Activated T-helper 1 cell treated with anti-CD3 and anti-CD28 coated beads, Interleukin-12 subunit alpha, Interleukin-12 subunit beta, Interleukin-2, Interleukin-4 antibody, amounts not matched to agents 30 ng/mL and 10 ng/mL and 1 ng/mL, durations not matched to agents 14 hours and 24 hours and 36 hours (primary cell): ENCODE measurements at regions not wholly inside any gene's neighbourhood (a gene's known extent, or its start where the extent isn't known, plus 50 kb on each side); places are given as distances from the start of the nearest gene placed in this dataset.
"Not testable (repeated sequence)": the region's sequence is repeated elsewhere in the genome, so short reads cannot be mapped to it uniquely, and the experiment has no call there.

Experiments used
- DNase-seq: peaks from one replicate; pipeline ENCODE4 v3.0.0; 2021; ENCODE audit warnings: low spot score
- H3K27ac Mint-ChIP-seq: one replicate; pipeline ENCODE4 v1.8.0; 2021; ENCODE audit warnings: mild to moderate bottlenecking, mixed read lengths
- H3K27me3 Mint-ChIP-seq: one replicate; pipeline ENCODE4 v1.8.0; 2022; ENCODE audit warnings: mild to moderate bottlenecking, moderate library complexity, mixed read lengths; ENCODE audit not compliant: insufficient read depth
- H3K36me3 Mint-ChIP-seq: one replicate; pipeline ENCODE4 v1.8.0; 2021; ENCODE audit warnings: low read depth, mixed read lengths
- H3K4me1 Mint-ChIP-seq: one replicate; pipeline ENCODE4 v1.8.0; 2021; ENCODE audit warnings: low read depth, mixed read lengths
- H3K4me3 Mint-ChIP-seq: one replicate; pipeline ENCODE4 v1.8.0; 2021; ENCODE audit warnings: mild to moderate bottlenecking, moderate library complexity, mixed read lengths
- H3K9me3 Mint-ChIP-seq: one replicate; pipeline ENCODE4 v1.8.0; 2021; ENCODE audit warnings: mixed read lengths
- intact Hi-C: fragments of 100-400 bp; cut with micrococcal nuclease; formaldehyde crosslinking; loops from one replicate; pipeline ENCODE4 v1.15.1; 2024

GRCh38 chr20:29752644-29753425 lies 1504.6 kb upstream of the DEFB115 start:
- H3K27me3 Mint-ChIP-seq, DNase-seq, intact Hi-C loops, H3K36me3 Mint-ChIP-seq, H3K4me3 Mint-ChIP-seq: not testable (repeated sequence)
- Mint-ChIP-seq H3K27ac (peak overlapping the region; percentile 85), H3K4me1 (peaks cover 12% of the 10 kb centered on the region), H3K9me3 (peaks cover 67% of the 10 kb centered on the region)

GRCh38 chr20:29753426-29753746 lies 1504.1 kb upstream of the DEFB115 start:
- H3K4me3 Mint-ChIP-seq, DNase-seq, H3K27me3 Mint-ChIP-seq, H3K36me3 Mint-ChIP-seq, intact Hi-C loops: not testable (repeated sequence)
- H3K9me3 Mint-ChIP-seq, result peaks cover 63% of the 10 kb centered on the region
- peaks cover 12% of the 10 kb centered on the region for H3K4me1 Mint-ChIP-seq
- H3K27ac Mint-ChIP-seq, result peak overlapping the region; percentile 85

DNA sequence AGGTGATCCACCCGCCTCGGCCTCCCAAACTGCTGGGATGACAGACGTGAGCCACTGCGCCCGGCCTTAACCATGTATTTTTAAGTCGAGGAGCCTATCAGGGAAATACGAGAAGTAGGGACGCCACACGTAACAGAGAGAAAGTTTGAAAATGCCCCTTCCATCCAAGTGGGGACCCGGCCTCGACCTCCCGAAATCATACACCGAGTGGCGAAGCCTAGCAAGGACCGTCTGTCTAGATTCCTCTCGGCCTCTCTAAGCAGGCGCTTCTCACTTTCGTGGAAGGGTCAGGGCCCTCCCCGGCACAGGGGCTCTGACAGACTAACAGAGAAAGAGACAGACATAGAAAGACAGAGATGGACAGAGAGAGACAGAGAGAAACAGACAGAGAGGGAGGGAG lies 1503.6 kb upstream of the DEFB115 start:
- H3K27ac Mint-ChIP-seq, DNase-seq, H3K36me3 Mint-ChIP-seq, intact Hi-C loops, H3K27me3 Mint-ChIP-seq, H3K4me3 Mint-ChIP-seq: not testable (repeated sequence)
- Mint-ChIP-seq H3K4me1 (peaks cover 12% of the 10 kb centered on the region), H3K9me3 (peaks cover 63% of the 10 kb centered on the region)

DNA sequence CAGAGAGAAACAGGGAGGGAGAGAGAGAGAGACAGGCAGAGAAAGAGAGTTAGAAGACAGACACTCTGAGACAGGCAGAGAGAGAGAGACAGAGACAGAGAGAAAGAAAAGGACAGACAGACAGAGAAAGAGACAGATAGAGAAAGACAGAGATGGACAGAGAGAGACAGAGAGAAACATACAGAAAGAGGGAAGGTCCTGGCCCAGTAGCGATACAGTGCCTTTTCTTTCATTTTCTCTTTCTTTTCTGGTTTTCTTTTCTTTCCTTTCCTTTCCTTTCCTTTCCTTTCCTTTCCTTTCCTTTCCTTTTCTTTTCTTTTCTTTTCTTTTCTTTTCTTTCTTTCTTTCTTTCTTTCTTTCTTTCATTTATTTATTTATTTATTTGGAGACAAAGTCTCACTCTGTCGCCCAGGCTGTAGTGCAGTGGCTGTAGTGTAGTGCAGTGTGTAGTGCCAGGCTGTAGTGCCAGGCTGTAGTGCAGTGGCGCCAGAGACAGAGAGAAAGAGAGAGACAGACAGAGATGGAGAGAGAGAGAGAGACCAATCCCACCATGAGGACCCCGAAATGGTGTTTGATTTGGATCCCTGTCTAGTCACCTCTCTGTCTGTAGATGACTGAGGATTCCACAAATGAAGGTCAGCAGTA lies 1501.5 kb upstream of the DEFB115 start:
- peaks cover 58% of the 10 kb centered on the region for H3K9me3 Mint-ChIP-seq
- intact Hi-C loops, DNase-seq, H3K36me3 Mint-ChIP-seq, H3K4me3 Mint-ChIP-seq, H3K27ac Mint-ChIP-seq, H3K27me3 Mint-ChIP-seq: not testable (repeated sequence)
- peaks cover 12% of the 10 kb centered on the region for H3K4me1 Mint-ChIP-seq

- H3K27me3 Mint-ChIP-seq, result no peaks in the 10 kb centered on the region
- intact Hi-C loops, result no loop called here
- H3K9me3 Mint-ChIP-seq, result peaks cover 54% of the 10 kb centered on the region
- H3K4me1 Mint-ChIP-seq, result peaks cover 7% of the 10 kb centered on the region
- peaks cover 3% of the 10 kb centered on the region for H3K36me3 Mint-ChIP-seq
- no peak overlapping the region for H3K4me3 Mint-ChIP-seq
- no peak overlapping the region for H3K27ac Mint-ChIP-seq
- DNase-seq, result no peak
Measured at GRCh38 chr20:29756664-29757063, 1500.8 kb upstream of the DEFB115 start.

- H3K4me1 Mint-ChIP-seq, intact Hi-C loops, DNase-seq, H3K36me3 Mint-ChIP-seq, H3K27ac Mint-ChIP-seq, H3K27me3 Mint-ChIP-seq, H3K4me3 Mint-ChIP-seq: not testable (repeated sequence)
- H3K9me3 Mint-ChIP-seq, result peaks cover 35% of the 10 kb centered on the region
Measured at GRCh38 chr20:29761621-29762385, 1495.7 kb upstream of the DEFB115 start.

GRCh38 chr20:29762620-29763019 lies 1494.8 kb upstream of the DEFB115 start:
- DNase-seq, result no peak
- no peaks in the 10 kb centered on the region for H3K27me3 Mint-ChIP-seq
- H3K9me3 Mint-ChIP-seq, result peaks cover 28% of the 10 kb centered on the region
- H3K4me3 Mint-ChIP-seq, result no peak overlapping the region
- intact Hi-C loops, result no loop called here
- H3K4me1 Mint-ChIP-seq, result no peaks in the 10 kb centered on the region
- peaks cover 2% of the 10 kb centered on the region for H3K36me3 Mint-ChIP-seq
- H3K27ac Mint-ChIP-seq, result no peak overlapping the region

DNA sequence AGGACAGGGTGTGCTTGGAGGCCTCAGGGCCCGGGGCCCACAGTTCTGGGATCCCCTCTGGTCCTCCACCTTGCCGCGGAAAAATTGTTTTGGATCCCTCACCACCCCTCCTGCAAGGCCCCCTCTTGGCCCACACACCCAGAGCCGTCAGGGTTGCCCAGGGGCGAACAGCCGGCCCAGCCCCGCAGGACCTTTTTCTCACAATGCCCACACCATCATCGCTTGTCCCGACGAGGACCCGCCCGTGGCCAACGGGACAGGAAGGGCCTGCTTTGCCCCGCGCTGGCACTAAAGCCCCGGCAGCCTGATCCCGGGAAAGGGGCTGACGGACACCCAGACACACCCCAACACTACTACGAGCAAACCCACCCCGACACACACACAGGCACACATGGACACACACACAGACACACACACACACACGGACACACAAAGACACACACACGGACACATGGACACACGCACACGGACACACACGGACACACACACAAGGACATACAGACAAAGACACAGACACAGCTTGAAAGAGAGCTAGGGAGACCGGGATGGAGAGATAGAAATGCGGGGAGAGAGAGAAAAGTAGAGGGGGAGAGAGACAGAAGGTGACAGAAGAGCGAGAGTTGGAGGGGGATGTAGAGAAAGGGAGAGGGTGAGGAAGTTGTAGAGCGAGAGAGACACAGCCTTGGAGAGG lies 1493.5 kb upstream of the DEFB115 start:
- H3K36me3 Mint-ChIP-seq, result peaks cover 2% of the 10 kb centered on the region
- no peak overlapping the region for H3K4me3 Mint-ChIP-seq
- H3K27ac Mint-ChIP-seq, result no peak overlapping the region
- H3K27me3 Mint-ChIP-seq, result no peaks in the 10 kb centered on the region
- peaks cover 27% of the 10 kb centered on the region for H3K9me3 Mint-ChIP-seq
- intact Hi-C loops, result no loop called here
- no peak for DNase-seq
- no peaks in the 10 kb centered on the region for H3K4me1 Mint-ChIP-seq

DNA sequence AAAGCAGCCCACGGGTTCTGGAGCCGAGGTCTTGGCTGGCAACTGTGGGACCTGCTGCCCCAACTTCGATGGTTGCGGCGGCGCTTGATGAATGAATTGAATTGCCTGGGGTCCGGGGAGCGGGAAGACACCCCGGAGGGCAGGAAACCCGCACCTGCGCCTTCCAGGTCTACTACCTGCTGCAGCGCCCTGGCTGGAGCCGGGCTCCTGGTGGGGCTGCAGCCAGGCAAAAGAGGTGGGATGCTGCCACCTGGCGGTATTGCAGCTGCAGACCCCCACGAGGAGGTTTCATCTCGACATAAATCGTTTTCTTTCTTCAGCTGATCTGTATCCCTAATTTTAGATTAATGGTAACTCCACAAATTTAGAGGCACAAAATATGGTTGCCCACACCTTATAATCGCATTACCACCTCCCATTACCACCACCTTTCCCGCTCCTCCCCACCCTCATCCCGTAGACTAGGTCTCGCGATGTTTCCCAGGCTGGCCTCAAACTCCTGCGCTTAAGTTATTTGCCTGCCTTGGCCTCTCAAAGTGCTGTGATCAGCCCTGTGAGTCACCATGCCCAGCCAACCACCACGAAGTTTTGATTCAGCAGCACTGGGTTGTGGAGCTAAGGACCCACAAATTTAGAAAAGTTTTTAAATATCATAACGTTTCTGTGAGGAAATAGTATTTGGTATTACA lies 1492.4 kb upstream of the DEFB115 start:
- intact Hi-C loops, DNase-seq, H3K27ac Mint-ChIP-seq, H3K36me3 Mint-ChIP-seq, H3K4me3 Mint-ChIP-seq, H3K4me1 Mint-ChIP-seq, H3K27me3 Mint-ChIP-seq: not testable (repeated sequence)
- H3K9me3 Mint-ChIP-seq, result peaks cover 28% of the 10 kb centered on the region

- H3K36me3 Mint-ChIP-seq, H3K4me3 Mint-ChIP-seq, H3K27me3 Mint-ChIP-seq, H3K27ac Mint-ChIP-seq, DNase-seq, intact Hi-C loops, H3K4me1 Mint-ChIP-seq: not testable (repeated sequence)
- peaks cover 45% of the 10 kb centered on the region for H3K9me3 Mint-ChIP-seq
Measured at GRCh38 chr20:29778033-29778432, 1479.4 kb upstream of the DEFB115 start.

GRCh38 chr20:29781217-29781616 lies 1476.2 kb upstream of the DEFB115 start:
- DNase-seq, intact Hi-C loops, H3K4me1 Mint-ChIP-seq, H3K4me3 Mint-ChIP-seq, H3K27ac Mint-ChIP-seq, H3K27me3 Mint-ChIP-seq, H3K36me3 Mint-ChIP-seq: not testable (repeated sequence)
- H3K9me3 Mint-ChIP-seq, result peaks cover 56% of the 10 kb centered on the region

DNA sequence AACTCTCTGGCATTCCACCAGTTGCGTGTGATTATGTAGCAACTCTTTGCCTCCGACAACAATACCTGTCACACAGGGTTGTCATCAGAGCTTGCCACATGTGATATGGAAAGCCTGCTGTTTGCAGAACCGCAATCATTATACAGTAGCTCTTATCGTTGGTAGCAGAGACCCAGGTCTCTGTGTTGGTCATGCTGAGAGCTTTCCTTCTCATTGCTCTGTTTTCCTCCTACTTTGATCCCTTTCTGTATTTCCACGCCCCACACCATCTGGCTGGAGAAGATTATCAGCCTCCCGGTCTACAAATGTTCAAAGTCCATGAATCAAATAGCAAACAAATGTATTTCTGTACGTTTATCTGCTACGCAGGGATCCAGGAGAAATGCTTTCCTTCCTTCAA lies 1475.6 kb upstream of the DEFB115 start:
- H3K4me3 Mint-ChIP-seq, DNase-seq, H3K27ac Mint-ChIP-seq, intact Hi-C loops, H3K4me1 Mint-ChIP-seq, H3K27me3 Mint-ChIP-seq, H3K36me3 Mint-ChIP-seq: not testable (repeated sequence)
- H3K9me3 Mint-ChIP-seq, result peaks cover 56% of the 10 kb centered on the region
